Islet precursor cell (in vitro differentiated cells): ENCODE measurements at regions not wholly inside any gene's neighbourhood (a gene's known extent, or its start where the extent isn't known, plus 50 kb on each side); places are given as distances from the start of the nearest gene placed in this dataset.
"Not testable (repeated sequence)": the region's sequence is repeated elsewhere in the genome, so short reads cannot be mapped to it uniquely, and the experiment has no call there.

ENCODE experiments used
- DNase-seq: peaks from one replicate; pipeline ENCODE4 v3.0.0-alpha.2; 2018

- DNase-seq = no peak
Observed at GRCh38 chr21:35449846-35450245, 400.7 kb upstream of the RUNX1 start.

DNA sequence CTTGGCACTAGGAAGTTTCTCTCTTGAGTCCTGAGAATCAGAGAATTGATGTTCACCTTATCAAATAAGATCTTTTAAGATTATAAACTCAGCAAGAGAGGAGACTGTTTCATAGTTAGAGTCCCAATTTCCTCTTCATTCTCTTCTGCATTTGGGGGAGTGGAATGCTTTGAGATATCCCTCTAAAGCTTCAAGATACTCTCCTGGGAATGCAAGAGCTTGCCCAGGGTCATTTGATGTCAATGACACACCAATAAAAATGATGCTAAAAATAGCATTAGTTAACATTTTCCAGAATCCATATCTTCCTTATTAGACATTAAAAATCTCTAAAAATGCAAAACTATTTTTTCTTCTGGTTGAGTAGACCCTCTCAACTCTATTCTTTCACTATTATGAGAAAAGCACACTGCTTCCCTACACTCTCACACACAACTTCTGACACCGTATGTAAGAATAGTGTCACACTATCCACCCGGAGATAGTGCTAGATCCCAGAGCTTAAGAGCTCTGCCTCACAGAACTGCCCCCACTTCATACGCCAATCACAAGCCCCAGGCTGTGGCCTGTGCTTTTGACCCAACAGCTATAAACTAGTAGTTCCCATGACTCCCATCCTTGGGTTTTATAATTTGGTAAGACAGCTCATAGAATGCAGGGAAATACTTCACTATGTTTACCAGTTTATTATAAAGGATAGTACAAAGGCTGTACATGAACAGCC is 399.9 kb upstream of the RUNX1 start:
- DNase-seq = no peak

- DNase-seq = no peak
Observed at GRCh38 chr21:35444391-35444790, 395.3 kb upstream of the RUNX1 start.

DNA sequence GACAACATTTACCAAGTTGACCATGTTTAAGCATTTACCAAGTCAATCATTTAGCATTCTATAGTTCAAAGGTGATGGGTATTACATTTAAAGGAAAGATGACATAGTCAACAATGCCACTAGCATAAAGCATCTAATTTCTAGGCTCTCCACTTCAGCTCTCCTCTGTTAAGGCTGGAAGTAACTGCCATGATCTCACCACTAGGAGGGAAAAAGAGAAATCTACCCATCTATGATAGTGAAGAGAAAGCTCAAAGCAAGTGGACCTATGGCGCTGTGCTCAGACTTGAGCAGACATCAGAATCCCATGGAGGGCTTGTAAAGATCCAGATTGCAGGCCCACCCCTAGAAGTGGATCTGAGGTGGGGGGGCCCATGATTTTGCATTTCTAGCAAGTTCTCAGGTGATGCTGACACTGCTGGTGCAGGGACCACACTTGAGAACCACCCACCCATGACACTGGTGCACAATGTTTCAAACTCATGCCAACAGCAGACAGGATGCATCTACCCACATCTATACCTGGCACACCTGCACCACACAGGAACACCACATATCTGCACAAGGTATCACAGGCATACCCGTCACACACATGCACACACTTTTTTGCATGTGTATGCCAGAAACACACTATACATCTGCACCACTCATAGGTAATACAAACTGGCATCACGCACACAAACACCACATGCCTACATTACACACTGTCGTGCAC is 392.9 kb upstream of the RUNX1 start:
- no peak for DNase-seq

- DNase-seq = peak; percentile 70
Observed at GRCh38 chr21:35438643-35439404, 389.7 kb upstream of the RUNX1 start.

- DNase-seq = no peak
Observed at GRCh38 chr21:35437941-35438340, 388.8 kb upstream of the RUNX1 start.

GRCh38 chr21:35436899-35437298 is 387.8 kb upstream of the RUNX1 start:
- no peak for DNase-seq

- DNase-seq = not testable (repeated sequence)
Observed at GRCh38 chr21:35432601-35433000, 383.5 kb upstream of the RUNX1 start.

- DNase-seq = no peak
Observed at GRCh38 chr21:35430260-35430659, 381.2 kb upstream of the RUNX1 start.

DNA sequence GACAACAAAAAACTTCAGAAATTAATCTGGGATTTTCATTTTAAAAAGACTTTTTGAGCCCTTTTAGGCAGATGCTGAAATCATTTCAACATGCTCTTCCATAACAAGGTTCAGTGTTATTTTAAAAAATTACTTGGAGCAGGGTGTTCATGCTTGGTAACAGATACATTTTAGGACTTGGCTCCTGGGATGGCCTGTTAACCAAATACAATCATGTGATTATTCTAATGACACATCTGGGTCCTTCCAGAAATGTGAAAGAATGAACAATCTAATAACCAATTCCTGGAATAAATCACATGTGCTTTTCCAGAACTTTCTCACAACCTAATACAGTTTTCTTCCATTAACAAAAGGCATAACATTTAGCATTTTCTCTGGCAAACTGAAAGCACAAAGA is 379.8 kb upstream of the RUNX1 start:
- DNase-seq = no peak

GRCh38 chr21:35428489-35428888 is 379.4 kb upstream of the RUNX1 start:
- DNase-seq = peak; percentile 95

DNA sequence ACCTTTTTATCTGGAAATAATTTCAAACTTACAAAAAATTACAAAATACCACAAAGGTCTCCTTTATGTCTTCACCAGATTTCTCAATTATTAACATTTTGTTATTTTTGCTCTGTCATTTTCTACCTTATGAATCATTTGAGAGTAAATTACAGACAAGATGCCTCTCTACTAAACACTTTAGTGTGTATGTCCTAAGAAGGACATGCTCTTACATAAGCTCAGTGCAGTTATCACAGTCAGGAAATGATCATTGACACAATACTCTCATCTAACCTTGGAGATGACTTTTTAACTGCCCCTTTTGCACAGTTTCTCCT is 378.9 kb upstream of the RUNX1 start:
- no peak for DNase-seq

- DNase-seq = no peak
Observed at GRCh38 chr21:35427320-35428000, 378.4 kb upstream of the RUNX1 start.

GRCh38 chr21:35426897-35427296 is 377.8 kb upstream of the RUNX1 start:
- no peak for DNase-seq

GRCh38 chr21:35426469-35426868 is 377.4 kb upstream of the RUNX1 start:
- DNase-seq = peak; percentile 67

DNA sequence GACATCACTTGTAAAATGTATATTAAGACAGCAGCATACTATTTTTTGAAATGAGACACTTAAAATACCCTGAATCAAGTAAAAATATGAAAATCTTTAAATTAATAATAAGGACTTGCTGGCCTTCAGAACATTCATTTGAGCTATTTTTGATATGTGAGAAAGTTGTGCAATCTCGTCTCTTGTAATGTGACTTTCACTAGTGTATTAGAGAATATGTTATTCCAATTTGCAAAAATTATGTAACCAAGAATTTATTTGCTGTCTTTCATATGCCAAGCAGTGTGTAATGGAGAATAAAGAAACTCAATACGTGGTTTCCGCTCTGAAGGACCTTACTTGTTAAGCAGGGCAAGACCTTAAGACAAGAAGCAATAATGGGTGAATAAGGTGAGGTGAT is 375.0 kb upstream of the RUNX1 start:
- DNase-seq = no peak

DNA sequence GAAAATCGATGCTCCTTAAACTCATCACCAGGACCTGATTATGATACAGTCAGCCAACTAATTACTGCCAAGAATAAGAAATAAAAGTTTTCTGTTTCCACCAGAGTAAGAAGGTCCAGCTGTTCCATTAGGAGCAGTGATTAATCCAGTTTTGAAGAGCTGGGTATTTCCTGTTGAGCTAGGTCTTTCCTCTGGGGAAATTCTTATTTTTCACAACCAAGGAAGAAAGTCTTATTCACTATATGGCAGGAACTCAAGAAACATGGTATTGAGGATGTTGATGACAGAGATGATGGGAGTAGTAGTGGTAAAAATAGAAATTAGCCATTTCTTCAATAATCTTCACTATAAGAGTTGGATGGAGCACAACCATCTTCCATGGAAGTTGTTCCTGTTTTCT is 374.6 kb upstream of the RUNX1 start:
- no peak for DNase-seq

- no peak for DNase-seq
Observed at GRCh38 chr21:35422011-35422410, 372.9 kb upstream of the RUNX1 start.

GRCh38 chr21:35421221-35421620 is 372.1 kb upstream of the RUNX1 start:
- DNase-seq = no peak

- no peak for DNase-seq
Observed at GRCh38 chr21:35420656-35421055, 371.6 kb upstream of the RUNX1 start.

DNA sequence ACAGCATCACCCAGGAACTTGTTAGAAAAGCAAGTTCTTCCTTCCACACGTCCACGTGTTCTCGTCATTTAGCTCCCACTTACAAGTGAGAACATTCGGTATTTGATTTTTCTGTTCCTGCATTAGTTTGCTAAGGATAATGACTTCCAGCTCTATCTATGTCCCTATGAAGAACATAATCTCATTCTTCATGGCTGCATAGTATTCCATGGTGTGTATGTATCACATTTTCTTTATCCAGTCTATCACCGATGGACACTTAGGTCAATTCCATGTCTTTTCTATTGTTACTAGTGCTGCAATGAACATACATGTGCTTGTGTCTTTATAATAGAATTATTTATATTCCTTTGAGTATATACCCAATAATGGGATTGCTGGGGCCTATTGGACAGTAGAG is 368.7 kb upstream of the RUNX1 start:
- no peak for DNase-seq

- DNase-seq = no peak
Observed at GRCh38 chr21:35416866-35417489, 367.9 kb upstream of the RUNX1 start.
